ENCODE measurements at regions not wholly inside any gene's neighbourhood (a gene's known extent, or its start where the extent isn't known, plus 50 kb on each side); places are given as distances from the start of the nearest gene placed in this dataset.

- TF ChIP-seq POLR2A (IDR thresholded peaks at IDR 0.05) (no peak), EP300 (IDR thresholded peaks at IDR 0.05) (no peak), CTCF (IDR thresholded peaks at IDR 0.05) (no peak), POLR2AphosphoS5 (IDR thresholded peaks at IDR 0.05) (no peak)
Observed at GRCh38 chr2:2826621-2827020, 495.5 kb upstream of the MYT1L start.

Data from suprapubic skin (tissue), 4 donors.